HL-60 (cell line): ENCODE measurements at regions not wholly inside any gene's neighbourhood (a gene's known extent, or its start where the extent isn't known, plus 50 kb on each side); places are given as distances from the start of the nearest gene placed in this dataset.

Experiments
- DNase-seq, 2 experiments: peaks; one replicate each; pipeline ENCODE4 v3.0.0-alpha.2; 2010 to 2020; ENCODE audit warnings: low read depth in 1 of 2, low spot score in 1 of 2
- H3K27ac ChIP-seq: fragments of 250-450 bp; sonication (Bioruptor Pico); replicated peaks from 2 replicates; pipeline ENCODE4 v1.5.1; 2020; ENCODE audit warnings: mild to moderate bottlenecking, moderate library complexity
- H3K27me3 ChIP-seq: fragments of 250-450 bp; sonication (Bioruptor Pico); 2 replicates; pipeline ENCODE4 v1.5.1; 2021; ENCODE audit warnings: mild to moderate bottlenecking, moderate library complexity; ENCODE audit not compliant: insufficient read depth, poor library complexity, severe bottlenecking
- H3K4me3 ChIP-seq: replicated peaks from 2 replicates; pipeline ENCODE4 v1.5.1; 2011; ENCODE audit warnings: mild to moderate bottlenecking, control low read depth, low read length; ENCODE audit not compliant: insufficient read depth
- GABPA ChIP-seq: IDR thresholded peaks from 2 replicates; pipeline ENCODE4 v1.6.1; 2012; ENCODE audit warnings: low read depth
- POLR2AphosphoS5 ChIP-seq: IDR thresholded peaks from 2 replicates; pipeline ENCODE4 v1.6.1; 2012; ENCODE audit warnings: low read depth
- SPI1 ChIP-seq: IDR thresholded peaks from 2 replicates; pipeline ENCODE4 v1.6.1; 2012; ENCODE audit warnings: low read depth, mild to moderate bottlenecking, borderline replicate concordance
- TF ChIP-seq, protein P1 (sequence below): IDR thresholded peaks from 2 replicates; pipeline ENCODE4 v1.6.1; 2012; ENCODE audit warnings: low read depth; ENCODE audit not compliant: insufficient replicate concordance
- TF ChIP-seq, protein P2 (sequence below): IDR thresholded peaks from one replicate; pipeline ENCODE4 v1.5.1; 2011; ENCODE audit warnings: low read length, control low read depth, inconsistent platforms; ENCODE audit not compliant: insufficient read depth

DNA sequence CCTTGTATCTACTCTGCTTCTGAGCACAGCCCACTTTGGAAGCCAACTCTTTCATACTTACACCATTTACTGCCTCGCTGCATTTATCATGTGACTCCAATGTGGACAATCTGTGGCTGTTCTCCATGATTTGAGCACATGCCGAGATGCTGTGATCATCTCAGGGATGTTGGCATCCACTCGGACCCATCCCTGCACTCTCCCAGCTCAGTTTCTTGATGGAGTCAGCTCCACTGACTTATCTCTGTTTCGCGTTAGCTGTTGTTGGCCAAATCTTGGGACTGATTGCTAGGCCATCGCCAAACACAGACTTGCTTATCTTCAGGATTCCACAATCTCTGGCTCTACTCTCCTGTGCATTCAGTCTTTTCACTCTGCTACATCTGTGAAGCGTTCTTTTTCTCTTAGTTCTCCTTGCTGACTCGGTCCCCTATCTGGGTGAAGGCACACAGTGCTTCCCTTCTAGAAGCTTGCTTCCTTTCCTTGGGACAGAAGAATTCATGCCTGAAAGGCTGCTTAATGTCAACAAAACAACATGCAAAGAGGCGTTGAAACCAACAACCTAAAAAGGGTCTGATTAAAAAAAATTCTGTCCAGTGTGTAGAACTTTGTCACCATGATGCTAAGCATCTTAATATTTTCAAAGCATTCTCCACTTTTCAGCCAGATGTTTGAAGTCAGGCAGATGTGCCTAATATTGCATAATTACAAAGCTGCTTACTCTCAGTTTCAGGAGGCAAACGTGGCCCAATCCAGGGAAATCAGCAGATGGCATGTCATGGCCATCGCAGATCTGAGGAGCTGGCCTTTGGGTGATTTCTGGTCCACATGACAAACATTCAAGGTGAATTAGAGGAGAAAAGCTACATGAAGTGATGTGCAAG is 120.7 kb downstream of the NGF start:
- TF ChIP-seq, protein P1, sequence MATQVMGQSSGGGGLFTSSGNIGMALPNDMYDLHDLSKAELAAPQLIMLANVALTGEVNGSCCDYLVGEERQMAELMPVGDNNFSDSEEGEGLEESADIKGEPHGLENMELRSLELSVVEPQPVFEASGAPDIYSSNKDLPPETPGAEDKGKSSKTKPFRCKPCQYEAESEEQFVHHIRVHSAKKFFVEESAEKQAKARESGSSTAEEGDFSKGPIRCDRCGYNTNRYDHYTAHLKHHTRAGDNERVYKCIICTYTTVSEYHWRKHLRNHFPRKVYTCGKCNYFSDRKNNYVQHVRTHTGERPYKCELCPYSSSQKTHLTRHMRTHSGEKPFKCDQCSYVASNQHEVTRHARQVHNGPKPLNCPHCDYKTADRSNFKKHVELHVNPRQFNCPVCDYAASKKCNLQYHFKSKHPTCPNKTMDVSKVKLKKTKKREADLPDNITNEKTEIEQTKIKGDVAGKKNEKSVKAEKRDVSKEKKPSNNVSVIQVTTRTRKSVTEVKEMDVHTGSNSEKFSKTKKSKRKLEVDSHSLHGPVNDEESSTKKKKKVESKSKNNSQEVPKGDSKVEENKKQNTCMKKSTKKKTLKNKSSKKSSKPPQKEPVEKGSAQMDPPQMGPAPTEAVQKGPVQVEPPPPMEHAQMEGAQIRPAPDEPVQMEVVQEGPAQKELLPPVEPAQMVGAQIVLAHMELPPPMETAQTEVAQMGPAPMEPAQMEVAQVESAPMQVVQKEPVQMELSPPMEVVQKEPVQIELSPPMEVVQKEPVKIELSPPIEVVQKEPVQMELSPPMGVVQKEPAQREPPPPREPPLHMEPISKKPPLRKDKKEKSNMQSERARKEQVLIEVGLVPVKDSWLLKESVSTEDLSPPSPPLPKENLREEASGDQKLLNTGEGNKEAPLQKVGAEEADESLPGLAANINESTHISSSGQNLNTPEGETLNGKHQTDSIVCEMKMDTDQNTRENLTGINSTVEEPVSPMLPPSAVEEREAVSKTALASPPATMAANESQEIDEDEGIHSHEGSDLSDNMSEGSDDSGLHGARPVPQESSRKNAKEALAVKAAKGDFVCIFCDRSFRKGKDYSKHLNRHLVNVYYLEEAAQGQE, result no peak
- TF ChIP-seq POLR2AphosphoS5 (no peak), SPI1 (no peak), GABPA (no peak)
- TF ChIP-seq, protein P2, sequence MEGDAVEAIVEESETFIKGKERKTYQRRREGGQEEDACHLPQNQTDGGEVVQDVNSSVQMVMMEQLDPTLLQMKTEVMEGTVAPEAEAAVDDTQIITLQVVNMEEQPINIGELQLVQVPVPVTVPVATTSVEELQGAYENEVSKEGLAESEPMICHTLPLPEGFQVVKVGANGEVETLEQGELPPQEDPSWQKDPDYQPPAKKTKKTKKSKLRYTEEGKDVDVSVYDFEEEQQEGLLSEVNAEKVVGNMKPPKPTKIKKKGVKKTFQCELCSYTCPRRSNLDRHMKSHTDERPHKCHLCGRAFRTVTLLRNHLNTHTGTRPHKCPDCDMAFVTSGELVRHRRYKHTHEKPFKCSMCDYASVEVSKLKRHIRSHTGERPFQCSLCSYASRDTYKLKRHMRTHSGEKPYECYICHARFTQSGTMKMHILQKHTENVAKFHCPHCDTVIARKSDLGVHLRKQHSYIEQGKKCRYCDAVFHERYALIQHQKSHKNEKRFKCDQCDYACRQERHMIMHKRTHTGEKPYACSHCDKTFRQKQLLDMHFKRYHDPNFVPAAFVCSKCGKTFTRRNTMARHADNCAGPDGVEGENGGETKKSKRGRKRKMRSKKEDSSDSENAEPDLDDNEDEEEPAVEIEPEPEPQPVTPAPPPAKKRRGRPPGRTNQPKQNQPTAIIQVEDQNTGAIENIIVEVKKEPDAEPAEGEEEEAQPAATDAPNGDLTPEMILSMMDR, result no peak
- Histone ChIP-seq H3K27me3 (no peaks in the 10 kb centered on the region), H3K4me3 (no peak overlapping the region), H3K27ac (no peak overlapping the region)
- no peak for DNase-seq

DNA sequence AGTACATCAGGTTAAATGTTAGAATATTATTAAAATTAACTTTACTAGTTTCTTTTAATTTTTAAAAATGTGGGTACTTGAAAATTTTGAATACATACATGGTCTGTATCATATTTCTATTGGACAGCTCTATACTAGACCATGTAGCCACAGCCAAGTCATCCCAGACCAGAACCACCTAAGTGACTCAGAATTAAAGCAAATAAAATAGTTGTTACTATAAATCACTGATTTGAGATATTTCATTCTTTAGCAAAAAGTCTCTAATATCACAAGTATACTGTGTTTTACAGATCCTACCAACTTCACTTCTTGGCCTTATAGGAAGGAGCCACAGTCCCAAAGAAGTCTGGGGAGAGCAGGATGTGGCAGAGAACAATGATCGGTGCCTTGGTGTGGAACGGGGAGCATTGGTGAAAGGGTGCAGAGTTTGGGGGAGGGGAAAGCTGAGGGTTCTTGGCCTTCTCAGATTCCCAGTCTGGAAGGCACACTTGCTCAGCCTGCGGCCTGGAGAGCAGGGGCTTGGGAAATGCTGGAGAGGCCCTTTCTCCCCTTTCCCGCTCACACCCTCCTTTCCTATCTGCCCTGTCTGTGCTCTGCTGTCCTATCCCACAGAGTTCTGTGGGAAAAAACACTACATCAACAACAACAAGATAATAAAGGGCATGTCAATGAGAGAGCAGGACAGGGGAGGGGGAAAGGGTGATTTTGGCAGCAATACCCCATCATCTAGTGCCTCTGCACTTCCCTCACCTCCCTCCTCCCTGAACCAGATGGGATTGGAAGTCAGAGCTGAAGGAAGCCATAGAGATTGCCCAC is 122.1 kb downstream of the NGF start:
- TF ChIP-seq GABPA (no peak), POLR2AphosphoS5 (no peak), SPI1 (no peak)
- TF ChIP-seq, protein P1, result no peak
- TF ChIP-seq, protein P2, result no peak
- H3K27ac ChIP-seq, result no peak overlapping the region
- no peaks in the 10 kb centered on the region for H3K27me3 ChIP-seq
- H3K4me3 ChIP-seq, result no peak overlapping the region
- DNase-seq, result no peak

DNA sequence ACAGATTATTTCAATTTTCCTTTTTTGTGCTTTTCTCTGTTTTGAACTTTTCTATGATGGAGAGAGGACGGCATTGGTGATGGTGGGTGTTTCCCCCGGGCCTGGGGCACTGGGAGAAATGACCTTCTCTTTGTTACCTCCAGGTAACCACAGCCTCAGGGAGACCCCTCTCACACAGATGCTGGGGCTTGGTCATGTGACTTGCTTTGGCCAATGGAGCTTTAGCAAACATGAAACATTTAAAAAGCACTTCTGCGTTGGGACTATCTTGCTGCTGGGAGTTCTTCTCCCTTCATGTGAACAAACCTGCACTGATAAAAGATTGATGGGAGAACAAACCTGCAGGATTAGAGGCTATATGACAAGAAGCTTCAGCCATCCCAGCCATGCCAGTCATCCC is 122.9 kb downstream of the NGF start:
- TF ChIP-seq GABPA (no peak), SPI1 (no peak), POLR2AphosphoS5 (no peak)
- TF ChIP-seq, protein P2, result no peak
- H3K27me3 ChIP-seq, result no peaks in the 10 kb centered on the region
- no peak overlapping the region for H3K27ac ChIP-seq
- no peak for DNase-seq
- H3K4me3 ChIP-seq, result no peak overlapping the region
